ENCODE measurements at regions not wholly inside any gene's neighbourhood (a gene's known extent, or its start where the extent isn't known, plus 50 kb on each side); places are given as distances from the start of the nearest gene placed in this dataset.

DNA sequence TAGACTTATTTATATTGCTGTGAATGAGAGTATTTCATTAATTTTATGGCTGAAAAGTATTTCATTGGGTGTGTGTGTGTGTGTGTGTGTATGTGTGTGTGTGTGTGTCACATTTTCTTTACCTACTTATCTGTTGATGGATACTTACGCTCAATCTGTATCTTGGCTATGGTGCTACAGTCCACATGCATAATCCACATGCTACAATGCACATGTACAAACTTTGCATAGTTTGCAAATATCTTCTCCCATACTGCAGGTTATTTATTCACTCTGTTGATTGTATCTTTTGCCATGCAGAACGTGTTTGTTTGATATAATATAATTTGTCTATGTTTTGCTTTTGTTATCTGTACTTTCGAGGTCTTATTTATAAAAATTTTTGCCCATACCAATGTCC lies 167.8 kb downstream of the RAB28 start:
- Histone ChIP-seq H3K4me2 (ENCODE audit: low read length) (no peak overlapping the region), H3K79me2 (replicated peaks; ENCODE audit: insufficient read depth, low read length) (no peaks in the 10 kb centered on the region), H3K36me3 (ENCODE audit: insufficient read depth, low read length) (no peaks in the 10 kb centered on the region), H3F3A (ENCODE audit: insufficient read depth, low read length, poor library complexity, severe bottlenecking) (no peaks in the 10 kb centered on the region), H3K27ac (ENCODE audit: low read length) (no peak overlapping the region), H3K27me3 (ENCODE audit: insufficient read depth, low read depth, low read length) (no peaks in the 10 kb centered on the region), H2AFZ (ENCODE audit: low read depth, low read length) (no peak overlapping the region), H3K9me3 (ENCODE audit: low read length) (no peaks in the 10 kb centered on the region), H3K9me2 (ENCODE audit: insufficient read depth, low read length) (no peaks in the 10 kb centered on the region), H4K20me1 (ENCODE audit: insufficient read depth) (no peaks in the 10 kb centered on the region), H3K4me3 (ENCODE audit: low read length) (no peak overlapping the region), H3K9ac (ENCODE audit: low read length) (no peak overlapping the region)
- TF ChIP-seq RAD21 (conservative IDR thresholded peaks at IDR 0.05) (no peak), EP300 (conservative IDR thresholded peaks at IDR 0.05; ENCODE audit: poor library complexity, severe bottlenecking) (no peak), SMC3 (conservative IDR thresholded peaks at IDR 0.05; ENCODE audit: poor library complexity) (no peak), TAF1 (IDR thresholded peaks at IDR 0.05; ENCODE audit: low read depth) (no peak), EZH2 (IDR thresholded peaks at IDR 0.05; ENCODE audit: borderline replicate concordance, insufficient read depth, low read length, poor library complexity, severe bottlenecking) (no peak), POLR2AphosphoS5 (IDR thresholded peaks at IDR 0.05) (no peak), MXI1 (conservative IDR thresholded peaks at IDR 0.05; ENCODE audit: poor library complexity, severe bottlenecking) (no peak)
- TF ChIP-seq, protein P1, sequence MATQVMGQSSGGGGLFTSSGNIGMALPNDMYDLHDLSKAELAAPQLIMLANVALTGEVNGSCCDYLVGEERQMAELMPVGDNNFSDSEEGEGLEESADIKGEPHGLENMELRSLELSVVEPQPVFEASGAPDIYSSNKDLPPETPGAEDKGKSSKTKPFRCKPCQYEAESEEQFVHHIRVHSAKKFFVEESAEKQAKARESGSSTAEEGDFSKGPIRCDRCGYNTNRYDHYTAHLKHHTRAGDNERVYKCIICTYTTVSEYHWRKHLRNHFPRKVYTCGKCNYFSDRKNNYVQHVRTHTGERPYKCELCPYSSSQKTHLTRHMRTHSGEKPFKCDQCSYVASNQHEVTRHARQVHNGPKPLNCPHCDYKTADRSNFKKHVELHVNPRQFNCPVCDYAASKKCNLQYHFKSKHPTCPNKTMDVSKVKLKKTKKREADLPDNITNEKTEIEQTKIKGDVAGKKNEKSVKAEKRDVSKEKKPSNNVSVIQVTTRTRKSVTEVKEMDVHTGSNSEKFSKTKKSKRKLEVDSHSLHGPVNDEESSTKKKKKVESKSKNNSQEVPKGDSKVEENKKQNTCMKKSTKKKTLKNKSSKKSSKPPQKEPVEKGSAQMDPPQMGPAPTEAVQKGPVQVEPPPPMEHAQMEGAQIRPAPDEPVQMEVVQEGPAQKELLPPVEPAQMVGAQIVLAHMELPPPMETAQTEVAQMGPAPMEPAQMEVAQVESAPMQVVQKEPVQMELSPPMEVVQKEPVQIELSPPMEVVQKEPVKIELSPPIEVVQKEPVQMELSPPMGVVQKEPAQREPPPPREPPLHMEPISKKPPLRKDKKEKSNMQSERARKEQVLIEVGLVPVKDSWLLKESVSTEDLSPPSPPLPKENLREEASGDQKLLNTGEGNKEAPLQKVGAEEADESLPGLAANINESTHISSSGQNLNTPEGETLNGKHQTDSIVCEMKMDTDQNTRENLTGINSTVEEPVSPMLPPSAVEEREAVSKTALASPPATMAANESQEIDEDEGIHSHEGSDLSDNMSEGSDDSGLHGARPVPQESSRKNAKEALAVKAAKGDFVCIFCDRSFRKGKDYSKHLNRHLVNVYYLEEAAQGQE (IDR thresholded peaks at IDR 0.05; ENCODE audit: borderline replicate concordance), result no peak
- TF ChIP-seq, protein P2, sequence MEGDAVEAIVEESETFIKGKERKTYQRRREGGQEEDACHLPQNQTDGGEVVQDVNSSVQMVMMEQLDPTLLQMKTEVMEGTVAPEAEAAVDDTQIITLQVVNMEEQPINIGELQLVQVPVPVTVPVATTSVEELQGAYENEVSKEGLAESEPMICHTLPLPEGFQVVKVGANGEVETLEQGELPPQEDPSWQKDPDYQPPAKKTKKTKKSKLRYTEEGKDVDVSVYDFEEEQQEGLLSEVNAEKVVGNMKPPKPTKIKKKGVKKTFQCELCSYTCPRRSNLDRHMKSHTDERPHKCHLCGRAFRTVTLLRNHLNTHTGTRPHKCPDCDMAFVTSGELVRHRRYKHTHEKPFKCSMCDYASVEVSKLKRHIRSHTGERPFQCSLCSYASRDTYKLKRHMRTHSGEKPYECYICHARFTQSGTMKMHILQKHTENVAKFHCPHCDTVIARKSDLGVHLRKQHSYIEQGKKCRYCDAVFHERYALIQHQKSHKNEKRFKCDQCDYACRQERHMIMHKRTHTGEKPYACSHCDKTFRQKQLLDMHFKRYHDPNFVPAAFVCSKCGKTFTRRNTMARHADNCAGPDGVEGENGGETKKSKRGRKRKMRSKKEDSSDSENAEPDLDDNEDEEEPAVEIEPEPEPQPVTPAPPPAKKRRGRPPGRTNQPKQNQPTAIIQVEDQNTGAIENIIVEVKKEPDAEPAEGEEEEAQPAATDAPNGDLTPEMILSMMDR (IDR thresholded peaks at IDR 0.05; ENCODE audit: poor library complexity, severe bottlenecking), result no peak

DNA sequence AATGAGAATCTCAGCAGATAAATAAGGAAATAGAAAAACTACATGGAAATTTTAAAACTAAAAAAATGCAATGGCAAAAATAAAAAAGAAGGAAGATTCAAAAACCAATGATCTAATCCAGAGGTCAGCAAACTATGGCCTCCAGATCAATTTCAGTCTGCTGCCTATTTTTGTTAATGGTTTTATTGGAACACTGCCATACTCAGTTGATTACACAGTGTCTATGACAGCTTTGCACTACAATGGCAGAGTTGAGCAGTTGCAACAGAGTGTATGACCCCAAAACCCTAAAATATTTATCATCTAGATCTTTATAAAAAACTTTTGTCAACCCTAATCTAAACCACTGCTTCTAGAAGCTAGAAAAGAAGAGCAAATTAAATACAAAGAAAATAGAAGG lies 170.3 kb downstream of the RAB28 start:
- no peak overlapping the region for H2AFZ ChIP-seq (ENCODE audit: low read depth, low read length)
- no peak overlapping the region for H3K9ac ChIP-seq (ENCODE audit: low read length)
- no peaks in the 10 kb centered on the region for H3K36me3 ChIP-seq (ENCODE audit: insufficient read depth, low read length)
- H3K9me2 ChIP-seq (ENCODE audit: insufficient read depth, low read length), result no peaks in the 10 kb centered on the region
- no peak overlapping the region for H3K4me3 ChIP-seq (ENCODE audit: low read length)
- TF ChIP-seq SMC3 (conservative IDR thresholded peaks at IDR 0.05; ENCODE audit: poor library complexity) (no peak), MXI1 (conservative IDR thresholded peaks at IDR 0.05; ENCODE audit: poor library complexity, severe bottlenecking) (no peak), POLR2AphosphoS5 (IDR thresholded peaks at IDR 0.05) (no peak), EZH2 (IDR thresholded peaks at IDR 0.05; ENCODE audit: borderline replicate concordance, insufficient read depth, low read length, poor library complexity, severe bottlenecking) (no peak), TAF1 (IDR thresholded peaks at IDR 0.05; ENCODE audit: low read depth) (no peak), RAD21 (conservative IDR thresholded peaks at IDR 0.05) (no peak), EP300 (conservative IDR thresholded peaks at IDR 0.05; ENCODE audit: poor library complexity, severe bottlenecking) (no peak)
- TF ChIP-seq, protein P2 (IDR thresholded peaks at IDR 0.05; ENCODE audit: poor library complexity, severe bottlenecking), result no peak
- TF ChIP-seq, protein P1 (IDR thresholded peaks at IDR 0.05; ENCODE audit: borderline replicate concordance), result no peak
- H3F3A ChIP-seq (ENCODE audit: insufficient read depth, low read length, poor library complexity, severe bottlenecking), result no peaks in the 10 kb centered on the region
- H3K4me2 ChIP-seq (ENCODE audit: low read length), result no peak overlapping the region
- H3K79me2 ChIP-seq (replicated peaks; ENCODE audit: insufficient read depth, low read length), result no peaks in the 10 kb centered on the region
- H4K20me1 ChIP-seq (ENCODE audit: insufficient read depth), result no peaks in the 10 kb centered on the region
- no peak overlapping the region for H3K27ac ChIP-seq (ENCODE audit: low read length)
- H3K9me3 ChIP-seq (ENCODE audit: low read length), result no peaks in the 10 kb centered on the region
- no peaks in the 10 kb centered on the region for H3K27me3 ChIP-seq (ENCODE audit: insufficient read depth, low read depth, low read length)
